Motor neuron (in vitro differentiated cells): ENCODE measurements at regions not wholly inside any gene's neighbourhood (a gene's known extent, or its start where the extent isn't known, plus 50 kb on each side); places are given as distances from the start of the nearest gene placed in this dataset.

Experiments
- ATAC-seq, 8 experiments: fragments of 200-7000 bp; cut with Tn5 transposase; replicated peaks in 6 of 8; 2 replicates each; pipeline ENCODE4 v1.8.0; 2021; ENCODE audit warnings: mild to moderate bottlenecking in 8 of 8, moderate library complexity in 8 of 8
- H3K27ac ChIP-seq, 2 donors: fragments of 250-450 bp; sonication (Bioruptor Pico); 2 replicates each; pipeline ENCODE4 v1.9.0; 2021; ENCODE audit warnings: antibody characterized with exemption in 2 of 2, mild to moderate bottlenecking in 2 of 2, moderate library complexity in 1 of 2
- H3K4me1 ChIP-seq, 2 donors: fragments of 250-450 bp; sonication (Bioruptor Pico); replicated peaks in 1 of 2; 2 replicates each; pipeline ENCODE4 v1.6.1; 2021; ENCODE audit warnings: antibody characterized with exemption in 2 of 2, mild to moderate bottlenecking in 2 of 2, moderate library complexity in 1 of 2
- H3K4me3 ChIP-seq, 5 donors: fragments of 250-450 bp; sonication (Bioruptor Pico); 2 replicates each; pipeline ENCODE4 v1.9.0; 2021; ENCODE audit warnings: antibody characterized with exemption in 5 of 5, mild to moderate bottlenecking in 5 of 5, moderate library complexity in 4 of 5
- WGBS, 10 experiments: fragments of 450-650 bp; shearing (Covaris generic); methylation state at CpG; one replicate each; pipeline ENCODE4 v1.0.0; 2022; 5-methylcytosine and 5-hydroxymethylcytosine counted together
- in situ Hi-C, 9 experiments: fragments of 400-800 bp; cut with MboI; loops; one replicate each; pipeline ENCODE4 v1.15.0; 2021; ENCODE audit warnings: low sequenced_read_pairs in 9 of 9, low pct_unique_long_range_greater_than_20kb in 2 of 9; ENCODE audit not compliant: unreplicated experiment in 9 of 9

DNA sequence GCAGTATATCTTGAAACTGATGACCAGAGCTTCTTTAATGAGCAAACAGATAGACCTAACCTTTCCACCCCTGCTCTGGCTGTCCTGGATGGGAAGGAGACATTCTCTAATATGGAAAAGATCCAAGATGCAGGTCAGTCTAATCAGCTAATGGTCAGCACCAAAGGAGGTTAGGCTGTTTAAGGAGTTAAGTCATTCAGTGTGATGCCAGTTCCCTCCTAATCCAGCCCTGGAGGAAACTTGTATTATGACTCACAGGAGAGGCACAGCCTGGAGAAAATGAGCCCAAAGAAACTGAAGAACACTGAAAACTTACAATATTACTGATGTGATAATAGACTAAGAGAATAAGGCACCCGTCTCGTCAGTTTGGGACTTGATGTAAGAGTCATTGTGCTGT, 323.0 kb downstream of the HNRNPD start:
- 0 to 93% (median 25%) methylated on average over 2 of the region's 2 CpGs; no CpG with 5 or more reads in 7 of the 10 experiments for WGBS, 10 experiments
- ATAC-seq: peak in 2 of 8 experiments; percentile 34 to 51
- in situ Hi-C loops: no loop called here

GRCh38 chr4:82049294-82049693, 324.5 kb downstream of the HNRNPD start:
- Histone ChIP-seq H3K4me3 (no peak overlapping the region), H3K4me1 (peaks cover 15 to 16% of the 10 kb centered on the region in 2 donors), H3K27ac (no peak overlapping the region)
- no peak for ATAC-seq
- WGBS, 10 experiments: 17 to 100% (median 75%) methylated on average over 1 of the region's 1 CpG; no CpG with 5 or more reads in 2 of the 10 experiments
- in situ Hi-C loops: loop anchor here in 1 of 9 experiments (25.0 kb wide), 1 partner anchor 587 kb away; the partner anchor contains the start of gene RASGEF1B

More for the DNA sequence above, 323.0 kb downstream of the HNRNPD start:
- peaks cover 15 to 16% of the 10 kb centered on the region in 2 donors for H3K4me1 ChIP-seq
- H3K4me3 ChIP-seq: no peak overlapping the region
- no peak overlapping the region for H3K27ac ChIP-seq

GRCh38 chr4:82047731-82048130, 326.1 kb downstream of the HNRNPD start:
- no peak for ATAC-seq
- in situ Hi-C loops: loop anchor here in 1 of 9 experiments (25.0 kb wide), 1 partner anchor 585 kb away; the partner anchor contains the start of gene RASGEF1B
- no peak overlapping the region for H3K4me3 ChIP-seq
- WGBS, 10 experiments: 33 to 92% (median 85%) methylated on average over 1 of the region's 1 CpG; no CpG with 5 or more reads in 4 of the 10 experiments
- H3K4me1 ChIP-seq: peaks cover 8 to 9% of the 10 kb centered on the region in 2 donors
- no peak overlapping the region for H3K27ac ChIP-seq

- no peak for ATAC-seq
- WGBS, 10 experiments: 17 to 100% (median 96%) methylated on average over 1 to 2 of the region's 2 CpGs; no CpG with 5 or more reads in 2 of the 10 experiments
- in situ Hi-C loops: loop anchor here in 1 of 9 experiments (25.0 kb wide), 1 partner anchor 584 kb away; the partner anchor contains the start of gene RASGEF1B
- H3K4me3 ChIP-seq: no peak overlapping the region
- no peak overlapping the region for H3K27ac ChIP-seq
- H3K4me1 ChIP-seq: peaks cover 16 to 17% of the 10 kb centered on the region in 2 donors
Observed at GRCh38 chr4:82046796-82047195, 327.0 kb downstream of the HNRNPD start.

DNA sequence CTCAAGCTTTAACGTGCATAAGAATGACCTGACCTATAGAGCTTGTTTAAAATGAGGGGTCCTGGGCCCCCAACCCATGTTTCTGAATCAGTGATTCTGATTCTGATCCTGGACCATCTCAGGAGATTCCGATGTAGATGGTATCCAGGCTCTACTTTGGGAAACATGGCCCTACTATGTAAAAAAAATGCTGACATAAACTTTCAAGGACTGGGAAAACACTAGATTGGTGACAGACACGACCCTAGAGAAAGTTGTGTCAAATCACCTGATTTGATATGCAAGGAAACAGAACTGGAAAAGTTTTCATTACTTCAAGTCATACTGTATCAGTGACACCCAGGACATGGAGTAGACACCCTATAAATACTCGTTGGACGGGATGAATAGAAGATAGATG, 328.5 kb downstream of the HNRNPD start:
- Histone ChIP-seq H3K4me3 (peak overlapping the region in 3 of 5 donors; percentile 48 to 80 (median 49)), H3K4me1 (peaks cover 17 to 22% of the 10 kb centered on the region in 2 donors), H3K27ac (no peak overlapping the region)
- in situ Hi-C loops: loop anchor here in 1 of 9 experiments (25.0 kb wide), 1 partner anchor 583 kb away; the partner anchor contains the start of gene RASGEF1B
- no peak for ATAC-seq
- 28 to 100% (median 61%) methylated on average over 1 to 5 of the region's 5 CpGs for WGBS, 10 experiments

GRCh38 chr4:82044141-82044993, 329.4 kb downstream of the HNRNPD start:
- peak overlapping the region; percentile 7 to 61 for H3K27ac ChIP-seq
- H3K4me3 ChIP-seq: peak overlapping the region; percentile 48 to 80 (median 56)
- ATAC-seq: peak; percentile 90 to 96 (median 94)
- in situ Hi-C loops: loop anchor here in 1 of 9 experiments (25.0 kb wide), 1 partner anchor 582 kb away; the partner anchor contains the start of gene RASGEF1B
- 0 to 11% (median 0%) methylated on average over 1 to 12 of the region's 75 CpGs; no CpG with 5 or more reads in 5 of the 10 experiments for WGBS, 10 experiments
- peaks cover 17 to 22% of the 10 kb centered on the region in 2 donors for H3K4me1 ChIP-seq

DNA sequence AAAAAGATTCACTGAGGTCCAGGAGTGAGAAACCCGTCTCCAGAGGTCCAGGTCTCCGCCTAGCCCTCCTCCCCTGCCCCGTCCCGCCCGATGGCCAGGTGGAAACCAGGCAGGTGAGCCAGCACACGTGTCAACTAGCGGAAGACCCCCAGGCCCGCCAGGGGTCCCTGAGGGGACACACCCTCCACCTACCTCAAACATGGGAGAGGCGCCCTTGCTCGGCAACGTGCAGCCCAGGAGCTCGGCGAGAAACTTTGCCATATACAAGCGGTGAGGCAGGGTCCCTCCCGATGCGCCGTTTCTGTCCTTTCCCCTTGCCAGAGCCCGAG, 330.0 kb downstream of the HNRNPD start:
- no peak for ATAC-seq
- no peak overlapping the region for H3K27ac ChIP-seq
- in situ Hi-C loops: loop anchor here in 1 of 9 experiments (25.0 kb wide), 1 partner anchor 581 kb away; the partner anchor contains the start of gene RASGEF1B
- H3K4me1 ChIP-seq: peaks cover 17 to 22% of the 10 kb centered on the region in 2 donors
- H3K4me3 ChIP-seq: peak overlapping the region; percentile 48 to 80 (median 56)
- 0% methylated on average over 1 to 3 of the region's 18 CpGs; no CpG with 5 or more reads in 7 of the 10 experiments for WGBS, 10 experiments

DNA sequence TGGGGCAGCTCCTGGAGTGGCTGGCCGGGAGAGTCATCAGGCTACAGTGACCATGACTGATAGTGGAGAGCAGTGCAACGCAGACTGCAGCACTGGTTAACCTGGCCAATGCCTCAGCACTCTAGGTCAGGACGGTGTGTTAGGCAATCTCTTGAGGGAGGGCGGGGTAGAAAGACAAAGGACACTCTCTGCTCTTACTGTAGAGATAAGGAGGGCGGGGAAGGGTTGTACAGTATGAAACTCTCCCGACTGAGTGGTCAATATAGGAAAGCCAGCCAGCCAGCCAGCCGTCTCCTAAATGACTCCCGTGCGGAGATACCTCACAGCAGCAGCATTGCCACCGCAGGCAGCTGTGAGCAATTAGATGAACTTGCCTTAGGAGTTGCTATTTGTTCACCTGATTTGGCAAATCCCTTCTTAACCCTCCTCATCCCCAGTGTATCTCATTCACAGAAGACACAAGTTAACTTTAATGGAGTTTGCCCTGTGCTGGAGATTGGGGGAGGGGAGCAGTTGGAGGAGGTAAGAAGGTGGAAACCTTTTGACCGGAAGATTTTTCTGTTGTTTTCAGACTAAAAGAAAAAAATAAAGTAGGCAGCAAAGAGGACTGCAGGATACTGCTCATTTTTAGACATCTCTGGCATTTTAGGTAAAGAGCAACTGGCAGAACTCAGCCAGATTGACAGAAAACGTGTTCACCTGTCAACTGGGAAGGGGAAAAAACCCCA, 330.5 kb downstream of the HNRNPD start:
- Histone ChIP-seq H3K27ac (no peak overlapping the region), H3K4me1 (peaks cover 17 to 25% of the 10 kb centered on the region in 2 donors), H3K4me3 (peak overlapping the region; percentile 48 to 80 (median 56))
- 6 to 60% (median 25%) methylated on average over 1 to 9 of the region's 12 CpGs; no CpG with 5 or more reads in 1 of the 10 experiments for WGBS, 10 experiments
- peak in 5 of 8 experiments; percentile 10 to 33 (median 23) for ATAC-seq
- in situ Hi-C loops: loop anchor here in 1 of 9 experiments (25.0 kb wide), 1 partner anchor 581 kb away; the partner anchor contains the start of gene RASGEF1B

DNA sequence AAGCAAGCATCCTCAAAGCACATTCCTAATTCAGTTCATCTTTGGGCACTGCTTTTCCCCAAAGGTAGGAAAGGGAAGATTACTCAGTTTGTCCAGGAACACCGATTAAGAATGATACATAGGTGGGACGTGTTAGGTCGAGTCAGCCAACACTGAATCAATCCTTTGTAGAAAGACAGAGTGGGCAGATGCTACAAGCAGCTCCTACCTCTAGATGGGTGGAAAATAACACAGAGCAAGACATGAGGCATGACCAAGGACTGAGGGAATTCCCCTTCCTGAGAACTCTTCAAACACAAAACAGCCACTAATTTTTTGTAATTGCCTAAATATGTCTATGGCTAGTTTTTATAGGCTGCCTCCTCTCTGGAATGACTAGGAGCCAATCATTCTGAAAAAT, 331.7 kb downstream of the HNRNPD start:
- Histone ChIP-seq H3K4me1 (peaks cover 17 to 28% of the 10 kb centered on the region in 2 donors), H3K4me3 (peak overlapping the region in 2 of 5 donors; percentile 6 to 80), H3K27ac (no peak overlapping the region)
- 5 to 80% (median 58%) methylated on average over 2 to 3 of the region's 3 CpGs; no CpG with 5 or more reads in 4 of the 10 experiments for WGBS, 10 experiments
- no peak for ATAC-seq
- in situ Hi-C loops: loop anchor here in 1 of 9 experiments (25.0 kb wide), 1 partner anchor 580 kb away; the partner anchor contains the start of gene RASGEF1B

GRCh38 chr4:82038936-82039335, 334.9 kb downstream of the HNRNPD start:
- WGBS, 10 experiments: 0 to 86% (median 32%) methylated on average over 1 to 2 of the region's 2 CpGs; no CpG with 5 or more reads in 2 of the 10 experiments
- peaks cover 22 to 29% of the 10 kb centered on the region in 2 donors for H3K4me1 ChIP-seq
- H3K4me3 ChIP-seq: no peak overlapping the region
- no peak for ATAC-seq
- H3K27ac ChIP-seq: no peak overlapping the region
- in situ Hi-C loops: loop anchor here in 1 of 9 experiments (25.0 kb wide), 1 partner anchor 577 kb away; the partner anchor contains the start of gene RASGEF1B

GRCh38 chr4:82036181-82036580, 337.6 kb downstream of the HNRNPD start:
- H3K4me3 ChIP-seq: no peak overlapping the region
- in situ Hi-C loops: loop anchor here in 1 of 9 experiments (25.0 kb wide), 1 partner anchor 574 kb away; the partner anchor contains the start of gene RASGEF1B
- no peak overlapping the region for H3K27ac ChIP-seq
- ATAC-seq: no peak
- peaks cover 5 to 13% of the 10 kb centered on the region in 2 donors for H3K4me1 ChIP-seq
- WGBS, 10 experiments: 0 to 100% (median 36%) methylated on average over 1 of the region's 1 CpG; no CpG with 5 or more reads in 1 of the 10 experiments

GRCh38 chr4:82034878-82035277, 338.9 kb downstream of the HNRNPD start:
- Histone ChIP-seq H3K27ac (no peak overlapping the region), H3K4me1 (peaks cover 5 to 10% of the 10 kb centered on the region in 2 donors), H3K4me3 (no peak overlapping the region)
- ATAC-seq: no peak
- WGBS, 10 experiments: 0 to 100% (median 87%) methylated on average over 1 to 2 of the region's 2 CpGs; no CpG with 5 or more reads in 2 of the 10 experiments
- in situ Hi-C loops: loop anchor here in 1 of 9 experiments (25.0 kb wide), 1 partner anchor 573 kb away; the partner anchor contains the start of gene RASGEF1B
